T-cell (primary cell): ENCODE measurements at regions not wholly inside any gene's neighbourhood (a gene's known extent, or its start where the extent isn't known, plus 50 kb on each side); places are given as distances from the start of the nearest gene placed in this dataset.

Source experiments
- ATAC-seq, 4 experiments: fragments of 200-7000 bp in 3 of 4; fragments of 150-1000 bp in 1 of 4; cut with Tn5 transposase; replicated peaks in 1 of 4; 1 replicate in 3 of 4; 2 replicates in 1 of 4; pipeline ENCODE4 v1.10.0; 2021; ENCODE audit warnings: moderate library complexity in 3 of 4, mild to moderate bottlenecking in 2 of 4, moderate number of reproducible peaks in 1 of 4
- CTCF ChIA-PET, 2 donors: fragments of 300-600 bp; sonication (Branson Sonifier 250); formaldehyde crosslinking; loops; one replicate each; lab custom pipeline; 2022; ENCODE audit warnings: antibody characterized with exemption in 2 of 2; lab: Charles Lee
- POLR2A ChIA-PET, 2 donors: fragments of 300-600 bp; sonication (Branson Sonifier 250); formaldehyde crosslinking; loops; one replicate each; lab custom pipeline; 2022; ENCODE audit warnings: antibody characterized with exemption in 2 of 2; lab: Charles Lee
- DNase-seq, 35 experiments: peaks; one replicate each; pipeline versions ENCODE4 v3.0.0 to v3.0.0-alpha.2; 2013 to 2023
- H3K27ac ChIP-seq: one replicate; pipeline ENCODE4 v1.5.1; 2013; ENCODE audit warnings: low read length
- H3K27me3 ChIP-seq, 2 experiments: replicated peaks in 1 of 2; 1 replicate in 1 of 2; 2 replicates in 1 of 2; pipeline versions ENCODE4 v1.6.1 to v1.7.0; 2013; ENCODE audit warnings: low read length in 1 of 2, mixed read lengths in 1 of 2; ENCODE audit not compliant: control insufficient read depth in 2 of 2, insufficient read depth in 2 of 2; ENCODE audit errors: extremely low read depth in 1 of 2
- H3K36me3 ChIP-seq, 2 donors: 1 replicate in 1 of 2; 2 replicates in 1 of 2; pipeline versions ENCODE4 v1.6.1 to v1.7.0; 2013; ENCODE audit warnings: low read length in 1 of 2; ENCODE audit not compliant: control insufficient read depth in 2 of 2, insufficient read depth in 1 of 2; ENCODE audit errors: extremely low read depth in 1 of 2
- H3K4me1 ChIP-seq, 2 experiments: 1 replicate in 1 of 2; 2 replicates in 1 of 2; pipeline versions ENCODE4 v1.6.1 to v1.7.0; 2013; ENCODE audit warnings: low read length in 2 of 2, mixed read lengths in 1 of 2; ENCODE audit not compliant: insufficient read depth in 2 of 2, control insufficient read depth in 1 of 2; ENCODE audit errors: extremely low read depth in 1 of 2
- H3K4me3 ChIP-seq, 2 donors: 1 replicate in 1 of 2; 2 replicates in 1 of 2; pipeline versions ENCODE4 v1.5.1 to v1.7.0; 2013; ENCODE audit warnings: mild to moderate bottlenecking in 2 of 2, low read length in 1 of 2, moderate library complexity in 1 of 2; ENCODE audit not compliant: control insufficient read depth in 1 of 2; ENCODE audit errors: extremely low read depth in 1 of 2
- H3K9me3 ChIP-seq: 2 replicates; pipeline ENCODE4 v1.7.0; 2013
- H3K27ac Mint-ChIP-seq, 2 donors: one replicate each; pipeline ENCODE4 v1.8.0; 2020 to 2021; ENCODE audit warnings: mild to moderate bottlenecking in 2 of 2, mixed read lengths in 2 of 2
- H3K27me3 Mint-ChIP-seq, 2 donors: one replicate each; pipeline ENCODE4 v1.8.0; 2021 to 2022; ENCODE audit warnings: mixed read lengths in 2 of 2
- H3K36me3 Mint-ChIP-seq: one replicate; pipeline ENCODE4 v1.8.0; 2021; ENCODE audit warnings: mixed read lengths
- H3K4me1 Mint-ChIP-seq, 3 donors: one replicate each; pipeline ENCODE4 v1.8.0; 2020 to 2022; ENCODE audit warnings: mixed read lengths in 3 of 3, mild to moderate bottlenecking in 1 of 3
- H3K4me3 Mint-ChIP-seq, 3 donors: one replicate each; pipeline ENCODE4 v1.8.0; 2020 to 2022; ENCODE audit warnings: mild to moderate bottlenecking in 3 of 3, mixed read lengths in 3 of 3, moderate library complexity in 3 of 3
- H3K9me3 Mint-ChIP-seq, 3 donors: one replicate each; pipeline ENCODE4 v1.8.0; 2020 to 2022; ENCODE audit warnings: mixed read lengths in 3 of 3
- WGBS: methylation state at CpG from one replicate; pipeline ENCODE4 v1.1.5; 2013; ENCODE audit warnings: missing lambda C conversion rate; ENCODE audit not compliant: insufficient coverage; 5-methylcytosine and 5-hydroxymethylcytosine counted together

- no peak overlapping the region for H3K27ac ChIP-seq
- CTCF ChIA-PET, result interaction anchor here in 1 of 2 donors (1.1 kb wide), 1 partner anchor 11 kb away, joined by 3 read pairs; no protein-coding TSS in a partner anchor
- POLR2A ChIA-PET, result no interaction called here
These were observed 514.3 kb upstream of the ID4 start for GRCh38 chr6:19322691-19323485.

GRCh38 chr6:19324376-19324775 lies 512.8 kb upstream of the ID4 start:
- Mint-ChIP-seq H3K4me1 (no peaks in the 10 kb centered on the region), H3K27me3 (no peaks in the 10 kb centered on the region), H3K4me3 (no peak overlapping the region), H3K27ac (no peak overlapping the region), H3K9me3 (peaks cover 7 to 12% (median 10%) of the 10 kb centered on the region in 3 donors), H3K36me3 (no peaks in the 10 kb centered on the region)
- DNase-seq (no peak), ATAC-seq (no peak)
- no peaks in the 10 kb centered on the region for H3K36me3 ChIP-seq
- H3K4me3 ChIP-seq, result no peak overlapping the region
- no peak overlapping the region for H3K27ac ChIP-seq
- POLR2A ChIA-PET, result no interaction called here
- no peaks in the 10 kb centered on the region for H3K4me1 ChIP-seq
- CTCF ChIA-PET, result no interaction called here
- H3K27me3 ChIP-seq, result no peaks in the 10 kb centered on the region
- WGBS, result no CpG with 5 or more reads among the region's 3 CpGs
- H3K9me3 ChIP-seq, result no peaks in the 10 kb centered on the region

More at GRCh38 chr6:19322691-19323485, 514.3 kb upstream of the ID4 start:
- no peaks in the 10 kb centered on the region for H3K4me1 ChIP-seq
- no peaks in the 10 kb centered on the region for H3K27me3 ChIP-seq
- Mint-ChIP-seq H3K9me3 (peaks cover 7 to 15% (median 8%) of the 10 kb centered on the region in 3 donors), H3K4me1 (no peaks in the 10 kb centered on the region), H3K36me3 (no peaks in the 10 kb centered on the region), H3K27ac (no peak overlapping the region), H3K27me3 (no peaks in the 10 kb centered on the region), H3K4me3 (no peak overlapping the region)
- no peak for ATAC-seq
- DNase-seq, result no peak
- no peaks in the 10 kb centered on the region for H3K36me3 ChIP-seq
- H3K9me3 ChIP-seq, result no peaks in the 10 kb centered on the region
- WGBS, result no CpG with 5 or more reads among the region's 5 CpGs
- H3K4me3 ChIP-seq, result no peak overlapping the region

- CTCF ChIA-PET, result no interaction called here
- Mint-ChIP-seq H3K4me3 (no peak overlapping the region), H3K4me1 (no peaks in the 10 kb centered on the region), H3K9me3 (peaks cover 7 to 11% (median 7%) of the 10 kb centered on the region in 3 donors), H3K36me3 (no peaks in the 10 kb centered on the region), H3K27ac (no peak overlapping the region), H3K27me3 (no peaks in the 10 kb centered on the region)
- WGBS, result 95% methylated on average over 4 of the region's 8 CpGs
- POLR2A ChIA-PET, result no interaction called here
- H3K36me3 ChIP-seq, result no peaks in the 10 kb centered on the region
- H3K27ac ChIP-seq, result no peak overlapping the region
- DNase-seq (no peak), ATAC-seq (no peak)
- H3K4me3 ChIP-seq, result no peak overlapping the region
- H3K4me1 ChIP-seq, result no peaks in the 10 kb centered on the region
- no peaks in the 10 kb centered on the region for H3K9me3 ChIP-seq
- H3K27me3 ChIP-seq, result no peaks in the 10 kb centered on the region
These were observed 511.8 kb upstream of the ID4 start for GRCh38 chr6:19325335-19325789.

GRCh38 chr6:19327241-19327640 lies 509.9 kb upstream of the ID4 start:
- ChIA-PET POLR2A (no interaction called here), CTCF (no interaction called here)
- Mint-ChIP-seq H3K27ac (no peak overlapping the region), H3K4me1 (no peaks in the 10 kb centered on the region), H3K36me3 (no peaks in the 10 kb centered on the region), H3K4me3 (no peak overlapping the region), H3K27me3 (no peaks in the 10 kb centered on the region), H3K9me3 (peaks cover 5 to 14% (median 7%) of the 10 kb centered on the region in 3 donors)
- no peak overlapping the region for H3K27ac ChIP-seq
- no peaks in the 10 kb centered on the region for H3K4me1 ChIP-seq
- ATAC-seq (no peak), DNase-seq (no peak)
- no peak overlapping the region for H3K4me3 ChIP-seq
- no peaks in the 10 kb centered on the region for H3K36me3 ChIP-seq
- WGBS, result no CpG with 5 or more reads among the region's 2 CpGs
- H3K27me3 ChIP-seq, result no peaks in the 10 kb centered on the region
- no peaks in the 10 kb centered on the region for H3K9me3 ChIP-seq

- peaks cover 5 to 14% (median 9%) of the 10 kb centered on the region in 3 donors for H3K9me3 Mint-ChIP-seq
- no peaks in the 10 kb centered on the region for H3K36me3 Mint-ChIP-seq
- Histone ChIP-seq H3K4me1 (no peaks in the 10 kb centered on the region), H3K36me3 (no peaks in the 10 kb centered on the region), H3K9me3 (no peaks in the 10 kb centered on the region), H3K4me3 (no peak overlapping the region), H3K27ac (no peak overlapping the region), H3K27me3 (no peaks in the 10 kb centered on the region)
- ChIA-PET POLR2A (no interaction called here), CTCF (no interaction called here)
- no peaks in the 10 kb centered on the region for H3K4me1 Mint-ChIP-seq
- no peak overlapping the region for H3K27ac Mint-ChIP-seq
- WGBS, result no CpG with 5 or more reads among the region's 8 CpGs
- no peaks in the 10 kb centered on the region for H3K27me3 Mint-ChIP-seq
- H3K4me3 Mint-ChIP-seq, result no peak overlapping the region
- no peak for ATAC-seq
- no peak for DNase-seq
These were observed 509.5 kb upstream of the ID4 start for GRCh38 chr6:19327661-19328060.

GRCh38 chr6:19329078-19329477 lies 508.1 kb upstream of the ID4 start:
- H3K9me3 Mint-ChIP-seq, result peaks cover 5 to 14% (median 11%) of the 10 kb centered on the region in 3 donors
- no peak overlapping the region for H3K27ac Mint-ChIP-seq
- ATAC-seq (no peak), DNase-seq (no peak)
- no CpG with 5 or more reads among the region's 4 CpGs for WGBS
- ChIA-PET CTCF (no interaction called here), POLR2A (no interaction called here)
- Histone ChIP-seq H3K4me1 (no peaks in the 10 kb centered on the region), H3K27ac (no peak overlapping the region), H3K9me3 (no peaks in the 10 kb centered on the region), H3K27me3 (no peaks in the 10 kb centered on the region), H3K36me3 (no peaks in the 10 kb centered on the region), H3K4me3 (no peak overlapping the region)
- no peaks in the 10 kb centered on the region for H3K27me3 Mint-ChIP-seq
- H3K4me3 Mint-ChIP-seq, result no peak overlapping the region
- no peaks in the 10 kb centered on the region for H3K36me3 Mint-ChIP-seq
- no peaks in the 10 kb centered on the region for H3K4me1 Mint-ChIP-seq
